ENCODE measurements at regions not wholly inside any gene's neighbourhood (a gene's known extent, or its start where the extent isn't known, plus 50 kb on each side); places are given as distances from the start of the nearest gene placed in this dataset.

- no peak for TF ChIP-seq EZH2phosphoT487 (IDR thresholded peaks at IDR 0.05; ENCODE audit: low read length)
- TF ChIP-seq CTCF (IDR thresholded peaks at IDR 0.05; ENCODE audit: low read length) = no peak
- no peak for TF ChIP-seq EZH2 (optimal IDR thresholded peaks at IDR 0.05; ENCODE audit: low read depth, low read length)
Observed at GRCh38 chr1:186595969-186596368, 84.3 kb downstream of the PTGS2 start.

Data from MM.1S (cell line).